ENCODE measurements at regions not wholly inside any gene's neighbourhood (a gene's known extent, or its start where the extent isn't known, plus 50 kb on each side); places are given as distances from the start of the nearest gene placed in this dataset.

GRCh38 chr3:182490596-182491491 lies 302.5 kb upstream of the ATP11B start:
- Histone ChIP-seq H3K27me3 (ENCODE audit: insufficient read depth, poor library complexity, severe bottlenecking) (no peaks in the 10 kb centered on the region), H3K27ac (replicated peaks) (no peak overlapping the region), H3K4me3 (replicated peaks; ENCODE audit: insufficient read depth, low read length) (no peak overlapping the region)
- no peak for DNase-seq (ENCODE audit: low read depth in 1 of 2, low spot score in 1 of 2)
- no peak for TF ChIP-seq SPI1 (IDR thresholded peaks at IDR 0.05; ENCODE audit: borderline replicate concordance, low read depth)

DNA sequence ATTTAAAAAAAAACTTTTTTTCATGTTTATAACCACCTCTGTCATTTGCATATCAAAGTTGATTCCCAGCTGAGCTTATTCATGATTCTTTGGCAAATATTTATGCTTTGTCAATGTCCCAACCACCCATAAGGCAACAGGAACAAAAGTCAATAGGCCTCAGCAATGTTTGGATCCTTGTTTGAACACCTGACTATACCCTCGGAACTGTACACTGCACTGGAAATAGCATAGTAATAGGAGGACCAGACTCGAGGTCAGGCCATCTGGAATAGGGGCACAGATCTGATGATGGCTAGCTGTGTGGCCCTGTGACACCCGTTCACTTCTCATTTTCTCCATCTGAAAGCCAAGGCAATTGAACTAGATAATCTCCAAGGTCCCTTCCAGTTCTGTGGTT lies 301.7 kb upstream of the ATP11B start:
- no peak overlapping the region for H3K27ac ChIP-seq (replicated peaks)
- H3K27me3 ChIP-seq (ENCODE audit: insufficient read depth, poor library complexity, severe bottlenecking), result no peaks in the 10 kb centered on the region
- H3K4me3 ChIP-seq (replicated peaks; ENCODE audit: insufficient read depth, low read length), result no peak overlapping the region
- no peak for DNase-seq (ENCODE audit: low read depth in 1 of 2, low spot score in 1 of 2)
- TF ChIP-seq SPI1 (IDR thresholded peaks at IDR 0.05; ENCODE audit: borderline replicate concordance, low read depth) (no peak), GABPA (IDR thresholded peaks at IDR 0.05; ENCODE audit: low read depth) (no peak), POLR2AphosphoS5 (IDR thresholded peaks at IDR 0.05; ENCODE audit: low read depth) (no peak), CTCF (IDR thresholded peaks at IDR 0.05; ENCODE audit: insufficient read depth, low read length) (no peak), REST (IDR thresholded peaks at IDR 0.05; ENCODE audit: insufficient replicate concordance, low read depth) (no peak)

DNA sequence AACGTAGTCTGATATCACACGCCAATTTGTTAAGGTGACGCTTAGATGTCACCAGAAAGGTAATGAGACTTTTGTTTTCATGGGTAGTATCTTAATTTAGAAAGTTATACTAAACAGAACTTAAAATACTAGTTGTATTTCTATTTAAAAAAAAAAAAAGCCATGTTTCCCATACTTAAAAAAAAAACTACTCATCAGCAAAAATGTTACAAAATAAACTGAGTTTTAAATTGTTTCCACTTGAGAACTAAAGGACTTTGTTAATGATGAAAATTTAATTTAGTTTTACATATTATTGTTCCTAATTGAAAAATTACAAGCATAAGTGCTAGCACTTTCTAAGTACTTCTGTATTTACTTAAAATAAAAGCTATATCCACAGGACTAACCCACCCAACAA lies 300.8 kb upstream of the ATP11B start:
- no peak overlapping the region for H3K4me3 ChIP-seq (replicated peaks; ENCODE audit: insufficient read depth, low read length)
- TF ChIP-seq POLR2AphosphoS5 (IDR thresholded peaks at IDR 0.05; ENCODE audit: low read depth) (no peak), CTCF (IDR thresholded peaks at IDR 0.05; ENCODE audit: insufficient read depth, low read length) (no peak), GABPA (IDR thresholded peaks at IDR 0.05; ENCODE audit: low read depth) (no peak), SPI1 (IDR thresholded peaks at IDR 0.05; ENCODE audit: borderline replicate concordance, low read depth) (no peak), REST (IDR thresholded peaks at IDR 0.05; ENCODE audit: insufficient replicate concordance, low read depth) (no peak)
- H3K27ac ChIP-seq (replicated peaks), result no peak overlapping the region
- no peak for DNase-seq (ENCODE audit: low read depth in 1 of 2, low spot score in 1 of 2)
- no peaks in the 10 kb centered on the region for H3K27me3 ChIP-seq (ENCODE audit: insufficient read depth, poor library complexity, severe bottlenecking)

GRCh38 chr3:182500289-182500688 lies 293.0 kb upstream of the ATP11B start:
- H3K27ac ChIP-seq (replicated peaks), result no peak overlapping the region
- TF ChIP-seq CTCF (IDR thresholded peaks at IDR 0.05; ENCODE audit: insufficient read depth, low read length), result no peak
- no peak for TF ChIP-seq REST (IDR thresholded peaks at IDR 0.05; ENCODE audit: insufficient replicate concordance, low read depth)
- TF ChIP-seq POLR2AphosphoS5 (IDR thresholded peaks at IDR 0.05; ENCODE audit: low read depth), result no peak
- TF ChIP-seq SPI1 (IDR thresholded peaks at IDR 0.05; ENCODE audit: borderline replicate concordance, low read depth), result no peak
- TF ChIP-seq GABPA (IDR thresholded peaks at IDR 0.05; ENCODE audit: low read depth), result no peak
- H3K27me3 ChIP-seq (ENCODE audit: insufficient read depth, poor library complexity, severe bottlenecking), result no peaks in the 10 kb centered on the region
- no peak for DNase-seq (ENCODE audit: low read depth in 1 of 2, low spot score in 1 of 2)
- no peak overlapping the region for H3K4me3 ChIP-seq (replicated peaks; ENCODE audit: insufficient read depth, low read length)

Data from HL-60 (cell line).